Ectodermal cell (in vitro differentiated cells): ENCODE measurements at regions not wholly inside any gene's neighbourhood (a gene's known extent, or its start where the extent isn't known, plus 50 kb on each side); places are given as distances from the start of the nearest gene placed in this dataset.

ENCODE experiments used
- H3K27ac ChIP-seq: 2 replicates; pipeline ENCODE4 v1.7.0; 2013; ENCODE audit warnings: mild to moderate bottlenecking, low read depth, low read length; ENCODE audit not compliant: insufficient read depth, poor library complexity, severe bottlenecking
- H3K27me3 ChIP-seq: 2 replicates; pipeline ENCODE4 v1.7.0; 2013; ENCODE audit warnings: mild to moderate bottlenecking, low read length; ENCODE audit not compliant: insufficient read depth, control insufficient read depth, poor library complexity, severe bottlenecking
- H3K36me3 ChIP-seq: one replicate; pipeline ENCODE4 v1.7.0; 2013; ENCODE audit warnings: low read length; ENCODE audit not compliant: control insufficient read depth, insufficient read depth
- H3K4me1 ChIP-seq: one replicate; pipeline ENCODE4 v1.7.0; 2013; ENCODE audit warnings: low read length; ENCODE audit not compliant: control insufficient read depth, insufficient read depth
- H3K4me3 ChIP-seq: 2 replicates; pipeline ENCODE4 v1.7.0; 2013; ENCODE audit warnings: low read depth, low read length, control low read depth; ENCODE audit not compliant: insufficient read depth
- H3K9me3 ChIP-seq: 2 replicates; pipeline ENCODE4 v1.7.0; 2013; ENCODE audit warnings: mild to moderate bottlenecking, low read length, moderate library complexity; ENCODE audit not compliant: control insufficient read depth
- WGBS, 2 experiments: methylation state at CpG; one replicate each; pipeline ENCODE4 v1.1.7; 2013; ENCODE audit warnings: missing lambda C conversion rate in 2 of 2; 5-methylcytosine and 5-hydroxymethylcytosine counted together

GRCh38 chr2:116716038-116716437 lies 1098.5 kb upstream of the DDX18 start:
- no CpG with 5 or more reads among the region's 1 CpG for WGBS, 2 experiments
- no peaks in the 10 kb centered on the region for H3K9me3 ChIP-seq
- no peaks in the 10 kb centered on the region for H3K27me3 ChIP-seq
- H3K4me1 ChIP-seq, result no peaks in the 10 kb centered on the region
- H3K4me3 ChIP-seq, result no peak overlapping the region
- H3K27ac ChIP-seq, result no peak overlapping the region
- H3K36me3 ChIP-seq, result no peaks in the 10 kb centered on the region

- no peak overlapping the region for H3K4me3 ChIP-seq
- 90 to 96% methylated on average over 2 of the region's 2 CpGs for WGBS, 2 experiments
- H3K4me1 ChIP-seq, result no peaks in the 10 kb centered on the region
- no peaks in the 10 kb centered on the region for H3K36me3 ChIP-seq
- H3K27me3 ChIP-seq, result no peaks in the 10 kb centered on the region
- H3K27ac ChIP-seq, result no peak overlapping the region
- no peaks in the 10 kb centered on the region for H3K9me3 ChIP-seq
Observed at GRCh38 chr2:116716444-116716843, 1098.0 kb upstream of the DDX18 start.

GRCh38 chr2:116717832-116718231 lies 1096.7 kb upstream of the DDX18 start:
- no peaks in the 10 kb centered on the region for H3K4me1 ChIP-seq
- H3K9me3 ChIP-seq, result no peaks in the 10 kb centered on the region
- H3K4me3 ChIP-seq, result no peak overlapping the region
- H3K27ac ChIP-seq, result no peak overlapping the region
- H3K36me3 ChIP-seq, result no peaks in the 10 kb centered on the region
- no peaks in the 10 kb centered on the region for H3K27me3 ChIP-seq
- WGBS, 2 experiments, result 95 to 97% methylated on average over 4 of the region's 4 CpGs

- H3K9me3 ChIP-seq, result no peaks in the 10 kb centered on the region
- no peaks in the 10 kb centered on the region for H3K36me3 ChIP-seq
- H3K27me3 ChIP-seq, result no peaks in the 10 kb centered on the region
- no peaks in the 10 kb centered on the region for H3K4me1 ChIP-seq
- no peak overlapping the region for H3K4me3 ChIP-seq
- WGBS, 2 experiments, result 93 to 97% methylated on average over 4 of the region's 4 CpGs
- H3K27ac ChIP-seq, result no peak overlapping the region
Observed at GRCh38 chr2:116718451-116718850, 1096.0 kb upstream of the DDX18 start.

- WGBS, 2 experiments, result 97 to 98% methylated on average over 2 of the region's 2 CpGs
- Histone ChIP-seq H3K9me3 (no peaks in the 10 kb centered on the region), H3K4me3 (no peak overlapping the region), H3K27me3 (no peaks in the 10 kb centered on the region), H3K36me3 (no peaks in the 10 kb centered on the region), H3K4me1 (no peaks in the 10 kb centered on the region), H3K27ac (no peak overlapping the region)
Observed at GRCh38 chr2:116719836-116720235, 1094.7 kb upstream of the DDX18 start.

- H3K27ac ChIP-seq, result no peak overlapping the region
- no peaks in the 10 kb centered on the region for H3K4me1 ChIP-seq
- 90 to 100% methylated on average over 1 of the region's 1 CpG for WGBS, 2 experiments
Observed at GRCh38 chr2:116724550-116724949, 1089.9 kb upstream of the DDX18 start.

GRCh38 chr2:116732322-116732721 lies 1082.2 kb upstream of the DDX18 start:
- Histone ChIP-seq H3K27ac (no peak overlapping the region), H3K4me3 (no peak overlapping the region), H3K27me3 (no peaks in the 10 kb centered on the region), H3K4me1 (no peaks in the 10 kb centered on the region), H3K9me3 (no peaks in the 10 kb centered on the region), H3K36me3 (no peaks in the 10 kb centered on the region)
- 98 to 99% methylated on average over 4 of the region's 4 CpGs for WGBS, 2 experiments

More at GRCh38 chr2:116724550-116724949, 1089.9 kb upstream of the DDX18 start:
- Histone ChIP-seq H3K36me3 (no peaks in the 10 kb centered on the region), H3K4me3 (no peak overlapping the region), H3K9me3 (no peaks in the 10 kb centered on the region), H3K27me3 (no peaks in the 10 kb centered on the region)

GRCh38 chr2:116733699-116734098 lies 1080.8 kb upstream of the DDX18 start:
- no peaks in the 10 kb centered on the region for H3K27me3 ChIP-seq
- H3K27ac ChIP-seq, result no peak overlapping the region
- no peaks in the 10 kb centered on the region for H3K4me1 ChIP-seq
- no peaks in the 10 kb centered on the region for H3K36me3 ChIP-seq
- no peaks in the 10 kb centered on the region for H3K9me3 ChIP-seq
- WGBS, 2 experiments, result 92% methylated on average over 3 of the region's 3 CpGs; no CpG with 5 or more reads in 1 of the 2 experiments
- no peak overlapping the region for H3K4me3 ChIP-seq

GRCh38 chr2:116737951-116738350 lies 1076.5 kb upstream of the DDX18 start:
- Histone ChIP-seq H3K27me3 (no peaks in the 10 kb centered on the region), H3K27ac (no peak overlapping the region), H3K36me3 (no peaks in the 10 kb centered on the region), H3K4me1 (no peaks in the 10 kb centered on the region), H3K9me3 (no peaks in the 10 kb centered on the region), H3K4me3 (no peak overlapping the region)
- WGBS, 2 experiments, result 98 to 100% methylated on average over 2 to 3 of the region's 3 CpGs

- Histone ChIP-seq H3K9me3 (no peaks in the 10 kb centered on the region), H3K4me1 (no peaks in the 10 kb centered on the region), H3K27ac (no peak overlapping the region), H3K36me3 (no peaks in the 10 kb centered on the region), H3K4me3 (no peak overlapping the region), H3K27me3 (no peaks in the 10 kb centered on the region)
- 80% methylated on average over 1 of the region's 1 CpG; no CpG with 5 or more reads in 1 of the 2 experiments for WGBS, 2 experiments
Observed at GRCh38 chr2:116747103-116747502, 1067.4 kb upstream of the DDX18 start.

GRCh38 chr2:116749994-116750393 lies 1064.5 kb upstream of the DDX18 start:
- Histone ChIP-seq H3K4me1 (no peaks in the 10 kb centered on the region), H3K36me3 (no peaks in the 10 kb centered on the region), H3K27me3 (no peaks in the 10 kb centered on the region), H3K4me3 (no peak overlapping the region), H3K27ac (no peak overlapping the region), H3K9me3 (no peaks in the 10 kb centered on the region)
